Loucy (cell line): ENCODE measurements at regions not wholly inside any gene's neighbourhood (a gene's known extent, or its start where the extent isn't known, plus 50 kb on each side); places are given as distances from the start of the nearest gene placed in this dataset.

ENCODE experiments used
- H2AFZ ChIP-seq: fragments of 200-600 bp; sonication (generic); 2 replicates; pipeline ENCODE4 v1.6.0; 2016; ENCODE audit warnings: antibody characterized with exemption, mild to moderate bottlenecking, low read length, moderate library complexity
- H3F3A ChIP-seq: fragments of 200-600 bp; 2 replicates; pipeline ENCODE4 v1.6.0; 2016; ENCODE audit warnings: antibody characterized with exemption, low read depth, mild to moderate bottlenecking
- H3K27me3 ChIP-seq: fragments of 200-600 bp; sonication (generic); 2 replicates; pipeline ENCODE4 v1.6.1; 2014; ENCODE audit warnings: low read length, mild to moderate bottlenecking; ENCODE audit not compliant: insufficient read depth, poor library complexity, severe bottlenecking
- H3K36me3 ChIP-seq: fragments of 200-600 bp; sonication (generic); 2 replicates; pipeline ENCODE4 v1.6.1; 2016; ENCODE audit warnings: low read length; ENCODE audit not compliant: insufficient read depth
- H3K4me1 ChIP-seq: fragments of 200-600 bp; sonication (generic); 2 replicates; pipeline ENCODE4 v1.5.1; 2014; ENCODE audit warnings: low read length, mild to moderate bottlenecking; ENCODE audit not compliant: insufficient read depth, poor library complexity, severe bottlenecking
- H3K4me2 ChIP-seq: fragments of 200-600 bp; sonication (generic); 2 replicates; pipeline ENCODE4 v1.6.0; 2014; ENCODE audit warnings: antibody characterized with exemption, low read length, low read depth, mild to moderate bottlenecking; ENCODE audit not compliant: poor library complexity, severe bottlenecking
- H3K4me3 ChIP-seq: fragments of 200-600 bp; sonication (generic); 2 replicates; pipeline ENCODE4 v1.5.1; 2014; ENCODE audit warnings: low read length, mild to moderate bottlenecking, mixed read lengths; ENCODE audit not compliant: poor library complexity, severe bottlenecking
- H3K79me2 ChIP-seq: fragments of 200-600 bp; sonication (generic); 2 replicates; pipeline ENCODE4 v1.6.1; 2014; ENCODE audit warnings: low read length; ENCODE audit not compliant: insufficient read depth
- H3K9ac ChIP-seq: fragments of 200-600 bp; sonication (generic); 2 replicates; pipeline ENCODE4 v1.6.0; 2014; ENCODE audit warnings: mild to moderate bottlenecking, low read depth, low read length, moderate library complexity; ENCODE audit not compliant: poor library complexity, severe bottlenecking
- H3K9me2 ChIP-seq: fragments of 200-600 bp; sonication (generic); replicated peaks from 2 replicates; pipeline ENCODE4 v1.6.1; 2016; ENCODE audit warnings: low read depth, low read length, mixed read lengths
- H3K9me3 ChIP-seq: fragments of 200-600 bp; sonication (generic); 2 replicates; pipeline ENCODE4 v1.6.1; 2014; ENCODE audit warnings: mild to moderate bottlenecking, antibody characterized with exemption, low read length, low read depth; ENCODE audit not compliant: insufficient read depth
- H4K20me1 ChIP-seq: fragments of 200-600 bp; sonication (generic); 2 replicates; pipeline ENCODE4 v1.6.0; 2014; ENCODE audit warnings: antibody characterized with exemption, low read length, mild to moderate bottlenecking; ENCODE audit not compliant: insufficient read depth, poor library complexity, severe bottlenecking
- CTCF ChIP-seq: fragments of 200-600 bp; sonication (generic); conservative IDR thresholded peaks from 2 replicates; pipeline ENCODE4 v1.5.1; 2014; ENCODE audit warnings: mild to moderate bottlenecking, antibody characterized with exemption, low read length
- EZH2phosphoT487 ChIP-seq: fragments of 200-600 bp; IDR thresholded peaks from 2 replicates; pipeline ENCODE4 v1.6.1; 2018; ENCODE audit warnings: antibody characterized with exemption, mild to moderate bottlenecking, moderate library complexity, borderline replicate concordance

GRCh38 chr18:43758734-43759133 is 481.4 kb upstream of the SYT4 start:
- Histone ChIP-seq H3K36me3 (no peaks in the 10 kb centered on the region), H3K4me1 (no peaks in the 10 kb centered on the region), H2AFZ (no peak overlapping the region), H3K27me3 (no peaks in the 10 kb centered on the region), H3K79me2 (no peaks in the 10 kb centered on the region), H3F3A (no peaks in the 10 kb centered on the region), H3K4me2 (no peak overlapping the region), H4K20me1 (no peaks in the 10 kb centered on the region), H3K9me3 (no peaks in the 10 kb centered on the region), H3K9ac (no peak overlapping the region), H3K4me3 (no peak overlapping the region), H3K9me2 (no peaks in the 10 kb centered on the region)
- no peak for TF ChIP-seq CTCF

GRCh38 chr18:43760010-43760409 is 482.7 kb upstream of the SYT4 start:
- Histone ChIP-seq H3K4me3 (no peak overlapping the region), H3K9me2 (no peaks in the 10 kb centered on the region), H3K27me3 (no peaks in the 10 kb centered on the region), H3K4me2 (no peak overlapping the region), H3K36me3 (no peaks in the 10 kb centered on the region), H3F3A (no peaks in the 10 kb centered on the region), H3K79me2 (no peaks in the 10 kb centered on the region), H3K4me1 (no peaks in the 10 kb centered on the region), H2AFZ (no peak overlapping the region), H3K9ac (no peak overlapping the region), H3K9me3 (no peaks in the 10 kb centered on the region), H4K20me1 (no peaks in the 10 kb centered on the region)
- TF ChIP-seq EZH2phosphoT487 (no peak), CTCF (no peak)

GRCh38 chr18:43772907-43773306 is 495.6 kb upstream of the SYT4 start:
- no peaks in the 10 kb centered on the region for H3K9me2 ChIP-seq
- no peaks in the 10 kb centered on the region for H3K4me1 ChIP-seq
- TF ChIP-seq EZH2phosphoT487, result no peak
- TF ChIP-seq CTCF, result no peak
- no peaks in the 10 kb centered on the region for H4K20me1 ChIP-seq
- H3K27me3 ChIP-seq, result no peaks in the 10 kb centered on the region
- no peaks in the 10 kb centered on the region for H3K36me3 ChIP-seq
- H3K4me3 ChIP-seq, result no peak overlapping the region
- no peaks in the 10 kb centered on the region for H3K79me2 ChIP-seq
- H3K4me2 ChIP-seq, result no peak overlapping the region
- H3K9ac ChIP-seq, result no peak overlapping the region
- no peaks in the 10 kb centered on the region for H3F3A ChIP-seq
- H2AFZ ChIP-seq, result no peak overlapping the region
- H3K9me3 ChIP-seq, result no peaks in the 10 kb centered on the region
